ENCODE measurements at regions not wholly inside any gene's neighbourhood (a gene's known extent, or its start where the extent isn't known, plus 50 kb on each side); places are given as distances from the start of the nearest gene placed in this dataset.

DNA sequence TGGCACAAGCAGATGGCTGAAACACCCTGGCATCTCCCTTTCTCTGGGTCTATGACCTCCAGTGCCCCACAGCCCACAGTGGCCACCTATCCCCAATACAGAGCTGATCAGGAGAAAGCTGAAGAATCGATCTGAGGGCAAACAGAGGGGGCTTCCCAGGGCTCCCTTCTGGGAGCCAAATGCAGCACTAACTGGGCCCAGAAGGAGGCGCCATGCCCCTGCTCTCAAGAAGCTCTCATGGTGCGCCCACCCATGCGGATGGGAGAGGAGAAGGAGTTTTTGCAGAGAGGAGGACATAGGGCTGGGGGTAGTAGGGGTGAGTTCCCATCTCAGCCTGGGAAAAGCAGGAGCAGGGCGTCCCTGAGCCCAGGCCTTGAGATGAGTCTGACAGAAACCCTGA, 787.3 kb upstream of the RAB6C start:
- Histone ChIP-seq H3K9me2 (no peaks in the 10 kb centered on the region), H3K79me2 (ENCODE audit: insufficient read depth) (no peaks in the 10 kb centered on the region), H3K27ac (ENCODE audit: low read depth in 2 of 2, low read length in 1 of 2) (no peak overlapping the region), H3K27me3 (ENCODE audit: insufficient read depth) (no peaks in the 10 kb centered on the region), H3K9ac (no peak overlapping the region), H3K4me1 (ENCODE audit: control insufficient read depth in 1 of 2, insufficient read depth in 2 of 2, low read depth in 1 of 2, low read length in 1 of 2) (no peaks in the 10 kb centered on the region; a peak in 1 of 4 replicates), H4K20me1 (ENCODE audit: insufficient read depth) (no peaks in the 10 kb centered on the region), H3K4me2 (no peak overlapping the region), H3K9me3 (no peaks in the 10 kb centered on the region), H2AFZ (ENCODE audit: low read depth) (no peak overlapping the region), H3F3A (replicated peaks; ENCODE audit: insufficient read depth) (no peaks in the 10 kb centered on the region), H3K4me3 (ENCODE audit: low read depth in 2 of 2, low read length in 1 of 2) (no peak overlapping the region), H3K36me3 (replicated peaks in 1 of 2; ENCODE audit: control insufficient read depth in 1 of 2, insufficient read depth in 2 of 2, low read length in 1 of 2) (no peaks in the 10 kb centered on the region)
- WGBS (ENCODE audit: low lambda C conversion rate), result 49% methylated on average over 4 of the region's 5 CpGs
- TF ChIP-seq, protein P1, sequence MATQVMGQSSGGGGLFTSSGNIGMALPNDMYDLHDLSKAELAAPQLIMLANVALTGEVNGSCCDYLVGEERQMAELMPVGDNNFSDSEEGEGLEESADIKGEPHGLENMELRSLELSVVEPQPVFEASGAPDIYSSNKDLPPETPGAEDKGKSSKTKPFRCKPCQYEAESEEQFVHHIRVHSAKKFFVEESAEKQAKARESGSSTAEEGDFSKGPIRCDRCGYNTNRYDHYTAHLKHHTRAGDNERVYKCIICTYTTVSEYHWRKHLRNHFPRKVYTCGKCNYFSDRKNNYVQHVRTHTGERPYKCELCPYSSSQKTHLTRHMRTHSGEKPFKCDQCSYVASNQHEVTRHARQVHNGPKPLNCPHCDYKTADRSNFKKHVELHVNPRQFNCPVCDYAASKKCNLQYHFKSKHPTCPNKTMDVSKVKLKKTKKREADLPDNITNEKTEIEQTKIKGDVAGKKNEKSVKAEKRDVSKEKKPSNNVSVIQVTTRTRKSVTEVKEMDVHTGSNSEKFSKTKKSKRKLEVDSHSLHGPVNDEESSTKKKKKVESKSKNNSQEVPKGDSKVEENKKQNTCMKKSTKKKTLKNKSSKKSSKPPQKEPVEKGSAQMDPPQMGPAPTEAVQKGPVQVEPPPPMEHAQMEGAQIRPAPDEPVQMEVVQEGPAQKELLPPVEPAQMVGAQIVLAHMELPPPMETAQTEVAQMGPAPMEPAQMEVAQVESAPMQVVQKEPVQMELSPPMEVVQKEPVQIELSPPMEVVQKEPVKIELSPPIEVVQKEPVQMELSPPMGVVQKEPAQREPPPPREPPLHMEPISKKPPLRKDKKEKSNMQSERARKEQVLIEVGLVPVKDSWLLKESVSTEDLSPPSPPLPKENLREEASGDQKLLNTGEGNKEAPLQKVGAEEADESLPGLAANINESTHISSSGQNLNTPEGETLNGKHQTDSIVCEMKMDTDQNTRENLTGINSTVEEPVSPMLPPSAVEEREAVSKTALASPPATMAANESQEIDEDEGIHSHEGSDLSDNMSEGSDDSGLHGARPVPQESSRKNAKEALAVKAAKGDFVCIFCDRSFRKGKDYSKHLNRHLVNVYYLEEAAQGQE (IDR thresholded peaks at IDR 0.05; ENCODE audit: low read depth, low read length), result no peak
- TF ChIP-seq RAD21 (IDR thresholded peaks at IDR 0.05; ENCODE audit: low read length) (peak; percentile 19; the same call in 1 of the 2 replicates), EP300 (IDR thresholded peaks at IDR 0.05; ENCODE audit: borderline replicate concordance in 1 of 2, low read depth in 1 of 2, low read length in 1 of 2) (no peak)
- CTCF ChIA-PET, result interaction anchor here (0.6 to 1.2 kb wide), 4 partner anchors 9 to 209 kb away, joined by 3 to 7 read pairs (median 4); no protein-coding TSS in a partner anchor
- DNase-seq, result peak; percentile 11
- POLR2A ChIA-PET, result no interaction called here

DNA sequence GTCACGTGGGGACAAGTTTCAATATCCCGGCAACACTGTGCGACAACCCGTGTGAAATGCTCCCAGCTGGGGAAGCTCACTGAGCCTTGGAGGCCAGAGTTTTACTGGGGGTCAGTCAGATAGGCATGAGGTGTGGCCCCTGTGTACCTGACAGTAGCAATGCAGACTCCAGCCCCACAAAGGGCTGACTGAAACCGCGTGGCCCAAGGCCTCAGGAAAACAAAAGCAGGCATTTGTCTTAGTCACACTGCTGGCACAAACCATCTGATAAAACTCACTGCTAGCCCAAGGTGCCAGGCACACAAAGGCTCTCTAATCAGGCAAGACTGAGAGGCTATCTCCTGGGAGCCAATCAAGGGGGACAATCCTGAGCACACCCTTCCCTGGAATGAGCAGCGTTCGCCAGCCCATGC, 786.6 kb upstream of the RAB6C start:
- Histone ChIP-seq H3K4me3 (ENCODE audit: low read depth in 2 of 2, low read length in 1 of 2) (no peak overlapping the region), H3K9ac (no peak overlapping the region), H3K4me1 (ENCODE audit: control insufficient read depth in 1 of 2, insufficient read depth in 2 of 2, low read depth in 1 of 2, low read length in 1 of 2) (no peaks in the 10 kb centered on the region; a peak in 1 of 4 replicates), H3K27ac (ENCODE audit: low read depth in 2 of 2, low read length in 1 of 2) (no peak overlapping the region), H3K36me3 (replicated peaks in 1 of 2; ENCODE audit: control insufficient read depth in 1 of 2, insufficient read depth in 2 of 2, low read length in 1 of 2) (no peaks in the 10 kb centered on the region), H3K9me3 (no peaks in the 10 kb centered on the region), H3F3A (replicated peaks; ENCODE audit: insufficient read depth) (no peaks in the 10 kb centered on the region), H3K79me2 (ENCODE audit: insufficient read depth) (no peaks in the 10 kb centered on the region), H4K20me1 (ENCODE audit: insufficient read depth) (no peaks in the 10 kb centered on the region), H2AFZ (ENCODE audit: low read depth) (no peak overlapping the region), H3K27me3 (ENCODE audit: insufficient read depth) (no peaks in the 10 kb centered on the region), H3K9me2 (no peaks in the 10 kb centered on the region), H3K4me2 (no peak overlapping the region)
- ChIA-PET CTCF (interaction anchor here (0.6 to 1.2 kb wide), 5 partner anchors 9 to 724 kb away, joined by 3 to 7 read pairs (median 3); no protein-coding TSS in a partner anchor), POLR2A (no interaction called here)
- 41% methylated on average over 6 of the region's 8 CpGs for WGBS (ENCODE audit: low lambda C conversion rate)
- DNase-seq, result no peak
- TF ChIP-seq, protein P1 (IDR thresholded peaks at IDR 0.05; ENCODE audit: low read depth, low read length), result no peak
- TF ChIP-seq, protein P2, sequence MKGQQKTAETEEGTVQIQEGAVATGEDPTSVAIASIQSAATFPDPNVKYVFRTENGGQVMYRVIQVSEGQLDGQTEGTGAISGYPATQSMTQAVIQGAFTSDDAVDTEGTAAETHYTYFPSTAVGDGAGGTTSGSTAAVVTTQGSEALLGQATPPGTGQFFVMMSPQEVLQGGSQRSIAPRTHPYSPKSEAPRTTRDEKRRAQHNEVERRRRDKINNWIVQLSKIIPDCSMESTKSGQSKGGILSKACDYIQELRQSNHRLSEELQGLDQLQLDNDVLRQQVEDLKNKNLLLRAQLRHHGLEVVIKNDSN (IDR thresholded peaks at IDR 0.05; ENCODE audit: borderline replicate concordance, low read depth), result no peak
- TF ChIP-seq, protein P3, sequence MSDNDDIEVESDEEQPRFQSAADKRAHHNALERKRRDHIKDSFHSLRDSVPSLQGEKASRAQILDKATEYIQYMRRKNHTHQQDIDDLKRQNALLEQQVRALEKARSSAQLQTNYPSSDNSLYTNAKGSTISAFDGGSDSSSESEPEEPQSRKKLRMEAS (IDR thresholded peaks at IDR 0.05; ENCODE audit: low read depth), result no peak
- TF ChIP-seq CHD2 (IDR thresholded peaks at IDR 0.05; ENCODE audit: low read length, partially characterized antibody) (no peak), SMC3 (IDR thresholded peaks at IDR 0.05; ENCODE audit: low read depth, low read length) (no peak), JUND (IDR thresholded peaks at IDR 0.05) (no peak), NFIC (IDR thresholded peaks at IDR 0.05; ENCODE audit: borderline replicate concordance) (no peak), TEAD4 (IDR thresholded peaks at IDR 0.05; ENCODE audit: borderline replicate concordance, insufficient read depth) (no peak), MEF2A (IDR thresholded peaks at IDR 0.05; ENCODE audit: borderline replicate concordance, low read depth) (no peak), EZH2phosphoT487 (IDR thresholded peaks at IDR 0.05; ENCODE audit: borderline replicate concordance, low read depth) (no peak)
- TF ChIP-seq, protein P4, sequence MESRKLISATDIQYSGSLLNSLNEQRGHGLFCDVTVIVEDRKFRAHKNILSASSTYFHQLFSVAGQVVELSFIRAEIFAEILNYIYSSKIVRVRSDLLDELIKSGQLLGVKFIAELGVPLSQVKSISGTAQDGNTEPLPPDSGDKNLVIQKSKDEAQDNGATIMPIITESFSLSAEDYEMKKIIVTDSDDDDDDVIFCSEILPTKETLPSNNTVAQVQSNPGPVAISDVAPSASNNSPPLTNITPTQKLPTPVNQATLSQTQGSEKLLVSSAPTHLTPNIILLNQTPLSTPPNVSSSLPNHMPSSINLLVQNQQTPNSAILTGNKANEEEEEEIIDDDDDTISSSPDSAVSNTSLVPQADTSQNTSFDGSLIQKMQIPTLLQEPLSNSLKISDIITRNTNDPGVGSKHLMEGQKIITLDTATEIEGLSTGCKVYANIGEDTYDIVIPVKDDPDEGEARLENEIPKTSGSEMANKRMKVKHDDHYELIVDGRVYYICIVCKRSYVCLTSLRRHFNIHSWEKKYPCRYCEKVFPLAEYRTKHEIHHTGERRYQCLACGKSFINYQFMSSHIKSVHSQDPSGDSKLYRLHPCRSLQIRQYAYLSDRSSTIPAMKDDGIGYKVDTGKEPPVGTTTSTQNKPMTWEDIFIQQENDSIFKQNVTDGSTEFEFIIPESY (IDR thresholded peaks at IDR 0.05; ENCODE audit: borderline replicate concordance, low read depth), result no peak
- TF ChIP-seq, protein P5, sequence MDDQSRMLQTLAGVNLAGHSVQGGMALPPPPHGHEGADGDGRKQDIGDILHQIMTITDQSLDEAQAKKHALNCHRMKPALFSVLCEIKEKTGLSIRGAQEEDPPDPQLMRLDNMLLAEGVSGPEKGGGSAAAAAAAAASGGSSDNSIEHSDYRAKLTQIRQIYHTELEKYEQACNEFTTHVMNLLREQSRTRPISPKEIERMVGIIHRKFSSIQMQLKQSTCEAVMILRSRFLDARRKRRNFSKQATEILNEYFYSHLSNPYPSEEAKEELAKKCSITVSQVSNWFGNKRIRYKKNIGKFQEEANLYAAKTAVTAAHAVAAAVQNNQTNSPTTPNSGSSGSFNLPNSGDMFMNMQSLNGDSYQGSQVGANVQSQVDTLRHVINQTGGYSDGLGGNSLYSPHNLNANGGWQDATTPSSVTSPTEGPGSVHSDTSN (IDR thresholded peaks at IDR 0.05), result no peak

All from SK-N-SH (cell line).